Parathyroid adenoma (tissue), 2 donors: ENCODE measurements at regions not wholly inside any gene's neighbourhood (a gene's known extent, or its start where the extent isn't known, plus 50 kb on each side); places are given as distances from the start of the nearest gene placed in this dataset.

ENCODE experiments used
- H2AFZ ChIP-seq: fragments of 300-600 bp; sonication (generic); one replicate; pipeline ENCODE4 v1.7.0; 2017; ENCODE audit warnings: antibody characterized with exemption, mild to moderate bottlenecking
- H3K27ac ChIP-seq: fragments of 300-600 bp; sonication (generic); one replicate; pipeline ENCODE4 v1.7.0; 2017
- H3K27me3 ChIP-seq: fragments of 300-600 bp; sonication (generic); one replicate; pipeline ENCODE4 v1.7.0; 2017; ENCODE audit warnings: low read length; ENCODE audit not compliant: control insufficient read depth, insufficient read depth
- H3K36me3 ChIP-seq: fragments of 300-600 bp; sonication (generic); one replicate; pipeline ENCODE4 v1.7.0; 2017; ENCODE audit warnings: low read length; ENCODE audit not compliant: control insufficient read depth, insufficient read depth
- H3K4me1 ChIP-seq: fragments of 300-600 bp; sonication (generic); one replicate; pipeline ENCODE4 v1.7.0; 2017; ENCODE audit warnings: control low read depth
- H3K4me2 ChIP-seq: fragments of 300-600 bp; sonication (generic); one replicate; pipeline ENCODE4 v1.7.0; 2017; ENCODE audit warnings: low read length
- H3K4me3 ChIP-seq: fragments of 300-600 bp; sonication (generic); one replicate; pipeline ENCODE4 v1.7.0; 2017; ENCODE audit warnings: low read depth, low read length
- H3K79me2 ChIP-seq: fragments of 300-600 bp; sonication (generic); one replicate; pipeline ENCODE4 v1.7.0; 2017; ENCODE audit warnings: control low read depth
- H3K9ac ChIP-seq: fragments of 300-600 bp; sonication (generic); one replicate; pipeline ENCODE4 v1.7.0; 2017; ENCODE audit warnings: mild to moderate bottlenecking
- H3K9me3 ChIP-seq: fragments of 300-600 bp; sonication (generic); one replicate; pipeline ENCODE4 v1.7.0; 2017; ENCODE audit warnings: low read length; ENCODE audit not compliant: control insufficient read depth
- CTCF ChIP-seq: fragments of 300-600 bp; sonication (generic); IDR thresholded peaks from one replicate; pipeline ENCODE4 v1.7.0; 2017; ENCODE audit warnings: antibody characterized with exemption, mild to moderate bottlenecking
- donor health status: primary hyperparathyroidism.

- Histone ChIP-seq H3K4me3 (no peak overlapping the region), H3K4me2 (peak overlapping the region; percentile 21), H3K79me2 (no peaks in the 10 kb centered on the region), H3K4me1 (no peaks in the 10 kb centered on the region), H3K9ac (no peak overlapping the region), H3K9me3 (no peaks in the 10 kb centered on the region), H3K27ac (no peak overlapping the region), H3K27me3 (no peaks in the 10 kb centered on the region), H2AFZ (peak overlapping the region; percentile 3), H3K36me3 (no peaks in the 10 kb centered on the region)
- TF ChIP-seq CTCF, result no peak
Measured at GRCh38 chr1:38559446-38560165, 300.0 kb downstream of the RRAGC start.

- Histone ChIP-seq H3K4me1 (no peaks in the 10 kb centered on the region), H3K4me2 (peak overlapping the region; percentile 21), H3K9me3 (no peaks in the 10 kb centered on the region), H3K9ac (no peak overlapping the region), H3K4me3 (no peak overlapping the region), H3K27me3 (no peaks in the 10 kb centered on the region), H3K79me2 (no peaks in the 10 kb centered on the region), H3K27ac (no peak overlapping the region), H2AFZ (peak overlapping the region; percentile 3), H3K36me3 (no peaks in the 10 kb centered on the region)
- no peak for TF ChIP-seq CTCF
Measured at GRCh38 chr1:38558500-38559445, 300.8 kb downstream of the RRAGC start.

DNA sequence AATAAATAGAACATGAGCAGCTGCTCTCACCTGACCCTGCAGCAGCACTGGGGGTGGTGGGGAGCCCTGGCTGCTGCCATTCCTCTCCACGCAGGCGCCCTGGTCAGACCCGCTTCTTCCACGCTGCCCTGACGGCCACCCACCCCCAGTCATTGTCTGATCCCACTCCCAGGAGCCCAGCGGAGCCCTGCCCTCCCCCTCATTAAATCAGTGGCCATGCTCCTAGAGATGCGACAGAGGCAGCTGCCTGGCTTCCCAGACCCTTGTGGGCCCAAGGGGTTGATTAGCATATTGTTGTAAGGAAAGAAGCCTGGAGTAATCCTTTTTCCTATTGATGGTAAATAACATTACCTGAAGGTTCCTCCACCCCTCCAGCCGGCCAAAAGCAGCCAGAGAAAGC lies 301.5 kb downstream of the RRAGC start:
- no peaks in the 10 kb centered on the region for H3K79me2 ChIP-seq
- no peak overlapping the region for H2AFZ ChIP-seq
- H3K4me3 ChIP-seq, result no peak overlapping the region
- no peak overlapping the region for H3K4me2 ChIP-seq
- no peaks in the 10 kb centered on the region for H3K9me3 ChIP-seq
- TF ChIP-seq CTCF, result no peak
- H3K27ac ChIP-seq, result no peak overlapping the region
- H3K27me3 ChIP-seq, result no peaks in the 10 kb centered on the region
- H3K36me3 ChIP-seq, result no peaks in the 10 kb centered on the region
- H3K9ac ChIP-seq, result no peak overlapping the region
- no peaks in the 10 kb centered on the region for H3K4me1 ChIP-seq

- Histone ChIP-seq H3K4me1 (no peaks in the 10 kb centered on the region), H3K4me3 (no peak overlapping the region), H3K79me2 (no peaks in the 10 kb centered on the region), H3K9ac (no peak overlapping the region), H3K9me3 (no peaks in the 10 kb centered on the region), H3K4me2 (no peak overlapping the region), H3K36me3 (no peaks in the 10 kb centered on the region), H2AFZ (no peak overlapping the region), H3K27me3 (no peaks in the 10 kb centered on the region), H3K27ac (no peak overlapping the region)
- TF ChIP-seq CTCF, result no peak
Measured at GRCh38 chr1:38555594-38555993, 304.0 kb downstream of the RRAGC start.
